MM.1S (cell line): ENCODE measurements at regions not wholly inside any gene's neighbourhood (a gene's known extent, or its start where the extent isn't known, plus 50 kb on each side); places are given as distances from the start of the nearest gene placed in this dataset.

Experiments used
- CTCF ChIP-seq: fragments of 300-600 bp; sonication (generic); IDR thresholded peaks from 2 replicates; pipeline ENCODE4 v1.5.1; 2016; ENCODE audit warnings: antibody characterized with exemption, low read length, mixed read lengths
- EZH2 ChIP-seq: fragments of 300-600 bp; sonication (generic); optimal IDR thresholded peaks from 2 replicates; pipeline ENCODE3; 2017; ENCODE audit warnings: low read depth, mild to moderate bottlenecking, antibody characterized with exemption, low read length, mixed read lengths

DNA sequence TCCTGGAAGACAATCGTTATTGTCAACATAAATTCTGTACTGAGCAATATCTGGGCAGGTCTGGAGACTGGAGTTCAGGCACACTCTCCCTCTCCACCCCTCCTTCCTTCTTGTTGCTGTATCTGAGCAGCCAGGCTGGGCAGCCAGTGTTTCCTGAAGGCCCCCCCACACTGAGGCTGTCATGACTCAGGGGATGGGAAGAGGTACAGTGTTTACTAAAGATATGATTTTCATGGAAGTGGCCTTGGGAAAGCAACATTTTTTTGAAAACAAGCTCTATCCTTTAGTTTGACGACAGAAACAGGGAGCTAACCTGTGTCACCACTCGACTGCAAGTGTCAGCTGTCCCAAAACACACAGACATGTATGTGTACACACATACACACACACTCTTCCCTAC lies 1485.4 kb upstream of the TMEM132C start:
- no peak for TF ChIP-seq CTCF
- TF ChIP-seq EZH2, result no peak
